ENCODE measurements at regions not wholly inside any gene's neighbourhood (a gene's known extent, or its start where the extent isn't known, plus 50 kb on each side); places are given as distances from the start of the nearest gene placed in this dataset.

DNA sequence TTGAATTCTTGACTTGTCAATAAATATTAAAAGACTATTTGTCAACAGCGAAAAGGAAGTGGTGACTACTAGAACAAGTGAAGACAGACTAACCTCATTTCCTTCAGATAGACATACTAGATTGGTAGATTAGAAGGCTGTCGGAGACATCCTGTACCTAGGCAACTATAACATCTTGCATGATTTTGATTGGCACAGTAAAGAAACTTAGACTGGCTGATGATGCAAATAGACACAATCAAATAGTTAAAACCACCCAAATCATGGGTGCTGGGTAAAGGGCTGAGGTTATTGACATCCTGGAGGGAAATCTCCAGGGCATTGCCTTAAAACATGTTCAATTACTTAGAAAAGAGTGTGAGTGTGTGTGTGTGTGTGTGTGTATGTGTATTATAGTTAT, 85.9 kb upstream of the EDEM3 start (continued):
- TF ChIP-seq IKZF3 (tag by site-specific recombination; IDR thresholded peaks at IDR 0.05), result no peak
- TF ChIP-seq ZNF423 (tag by site-specific recombination; IDR thresholded peaks at IDR 0.05), result no peak
- no peak for TF ChIP-seq KLF7 (tag by site-specific recombination; IDR thresholded peaks at IDR 0.05; ENCODE audit: borderline replicate concordance)
- TF ChIP-seq ZNF19 (tag by site-specific recombination; IDR thresholded peaks at IDR 0.05; ENCODE audit: low read depth), result no peak
- TF ChIP-seq ZNF112 (tag by site-specific recombination; IDR thresholded peaks at IDR 0.05), result no peak
- TF ChIP-seq, protein P1, sequence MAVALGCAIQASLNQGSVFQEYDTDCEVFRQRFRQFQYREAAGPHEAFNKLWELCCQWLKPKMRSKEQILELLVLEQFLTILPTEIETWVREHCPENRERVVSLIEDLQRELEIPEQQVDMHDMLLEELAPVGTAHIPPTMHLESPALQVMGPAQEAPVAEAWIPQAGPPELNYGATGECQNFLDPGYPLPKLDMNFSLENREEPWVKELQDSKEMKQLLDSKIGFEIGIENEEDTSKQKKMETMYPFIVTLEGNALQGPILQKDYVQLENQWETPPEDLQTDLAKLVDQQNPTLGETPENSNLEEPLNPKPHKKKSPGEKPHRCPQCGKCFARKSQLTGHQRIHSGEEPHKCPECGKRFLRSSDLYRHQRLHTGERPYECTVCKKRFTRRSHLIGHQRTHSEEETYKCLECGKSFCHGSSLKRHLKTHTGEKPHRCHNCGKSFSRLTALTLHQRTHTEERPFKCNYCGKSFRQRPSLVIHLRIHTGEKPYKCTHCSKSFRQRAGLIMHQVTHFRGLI (tag by site-specific recombination; IDR thresholded peaks at IDR 0.05), result no peak

DNA sequence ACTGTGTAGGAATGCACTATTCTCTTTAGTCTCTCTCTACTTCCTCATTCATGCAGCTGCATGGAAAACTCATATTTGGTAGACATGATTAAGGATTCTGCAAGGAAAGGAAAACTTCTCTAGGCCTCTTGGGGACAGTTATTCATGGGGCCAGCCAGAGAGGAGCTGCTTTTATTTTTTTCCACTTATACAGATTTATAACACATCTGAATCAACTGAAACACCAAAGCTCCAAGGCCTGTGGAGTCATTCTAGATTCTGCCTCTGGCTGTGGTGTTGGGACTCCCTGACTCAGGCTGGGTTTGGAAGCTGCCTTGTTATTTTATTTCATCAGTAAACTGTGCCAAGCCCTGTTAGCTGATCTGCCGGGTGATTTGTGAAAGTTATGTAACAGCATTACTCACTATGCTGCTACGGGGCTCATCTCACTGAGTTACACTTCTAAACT, 83.9 kb upstream of the EDEM3 start:
- no peaks in the 10 kb centered on the region for H3K36me3 ChIP-seq (ENCODE audit: control insufficient read depth in 2 of 2, insufficient read depth in 1 of 2, low read length in 2 of 2)
- CTCF ChIA-PET, result interaction anchor here (1.3 kb wide), 1 partner anchor 33 kb away, joined by 5 read pairs; no protein-coding TSS in a partner anchor
- TF ChIP-seq ZNF558 (tag by site-specific recombination; IDR thresholded peaks at IDR 0.05), result no peak
- 0 out of 2 replicates have a peak, but pooled peaks have one; percentile 24 for TF ChIP-seq ZNF600 (tag by site-specific recombination; IDR thresholded peaks at IDR 0.05)
- H3K27ac ChIP-seq (ENCODE audit: extremely low read depth, low read depth, low read length), result no peak overlapping the region
- H3K4me3 ChIP-seq (ENCODE audit: low read depth, low read length), result no peak overlapping the region
- no peaks in the 10 kb centered on the region for H3K4me1 ChIP-seq (ENCODE audit: control insufficient read depth, insufficient read depth, low read length)
- H3K9me3 ChIP-seq (ENCODE audit: control insufficient read depth, insufficient read depth, low read depth, low read length), result no peaks in the 10 kb centered on the region
- POLR2A ChIA-PET, result no interaction called here

DNA sequence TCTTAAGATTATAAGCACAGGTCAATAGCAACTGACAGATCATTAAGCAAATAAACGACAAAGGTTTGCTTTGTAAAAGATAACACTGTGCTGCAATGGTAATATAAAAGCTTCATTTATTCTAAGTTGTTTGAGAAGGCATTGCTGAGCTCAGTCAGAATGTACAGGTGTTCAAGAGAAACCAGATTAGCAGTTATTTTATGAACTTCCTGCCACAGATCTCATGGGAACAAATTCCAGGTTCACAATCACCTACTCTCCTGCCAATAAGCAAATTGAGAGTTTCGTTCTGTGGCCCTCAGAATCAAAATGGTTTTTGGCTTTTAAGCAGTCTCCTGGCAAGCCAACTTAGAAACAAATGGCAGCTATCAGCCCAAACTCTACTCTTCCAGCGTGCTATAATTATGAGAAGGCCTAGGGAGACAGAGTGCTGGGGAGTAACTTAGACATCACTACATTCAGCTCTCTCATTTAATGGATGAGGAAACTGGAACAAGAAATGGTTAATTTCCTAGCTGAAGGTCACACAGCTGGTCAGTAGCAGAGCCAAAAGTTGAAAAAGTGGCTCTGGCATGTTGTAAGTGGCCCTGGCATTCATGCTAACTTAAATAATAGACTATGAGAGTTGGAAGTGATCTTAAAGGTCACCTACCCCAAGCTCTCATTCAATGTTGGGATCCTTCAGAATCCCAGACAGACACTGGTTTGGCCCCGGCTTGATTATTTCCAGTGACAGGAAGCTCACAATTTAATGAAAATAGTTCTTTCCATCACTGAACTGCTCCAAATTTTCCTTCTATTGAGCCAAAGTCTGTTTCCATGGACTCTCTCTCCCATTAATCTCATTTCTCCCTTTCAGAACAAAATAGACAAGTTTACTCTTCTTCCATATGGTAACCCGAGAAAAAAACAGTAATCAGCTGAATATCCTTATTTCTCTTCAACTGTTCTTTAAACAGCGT, 82.6 kb upstream of the EDEM3 start:
- Histone ChIP-seq H3K36me3 (ENCODE audit: control insufficient read depth in 2 of 2, insufficient read depth in 1 of 2, low read length in 2 of 2) (no peaks in the 10 kb centered on the region), H3K9me3 (ENCODE audit: control insufficient read depth, insufficient read depth, low read depth, low read length) (no peaks in the 10 kb centered on the region), H3K27ac (ENCODE audit: extremely low read depth, low read depth, low read length) (no peak overlapping the region), H3K4me3 (ENCODE audit: low read depth, low read length) (no peak overlapping the region), H3K4me1 (ENCODE audit: control insufficient read depth, insufficient read depth, low read length) (no peaks in the 10 kb centered on the region)
- POLR2A ChIA-PET, result no interaction called here
- TF ChIP-seq GLIS1 (tag by site-specific recombination; IDR thresholded peaks at IDR 0.05) (no peak), ZNF544 (tag by site-specific recombination; IDR thresholded peaks at IDR 0.05) (no peak), MEIS1 (CRISPR knock-in tag; IDR thresholded peaks at IDR 0.05; ENCODE audit: borderline replicate concordance) (no peak), YY1 (tag by site-specific recombination; IDR thresholded peaks at IDR 0.05) (no peak), OSR2 (tag by site-specific recombination; IDR thresholded peaks at IDR 0.05) (no peak), ZNF600 (tag by site-specific recombination; IDR thresholded peaks at IDR 0.05) (no peak), GLI2 (tag by site-specific recombination; IDR thresholded peaks at IDR 0.05; ENCODE audit: borderline replicate concordance, low read depth) (no peak), ZNF660 (tag by site-specific recombination; IDR thresholded peaks at IDR 0.05) (no peak)
- TF ChIP-seq, protein P2, sequence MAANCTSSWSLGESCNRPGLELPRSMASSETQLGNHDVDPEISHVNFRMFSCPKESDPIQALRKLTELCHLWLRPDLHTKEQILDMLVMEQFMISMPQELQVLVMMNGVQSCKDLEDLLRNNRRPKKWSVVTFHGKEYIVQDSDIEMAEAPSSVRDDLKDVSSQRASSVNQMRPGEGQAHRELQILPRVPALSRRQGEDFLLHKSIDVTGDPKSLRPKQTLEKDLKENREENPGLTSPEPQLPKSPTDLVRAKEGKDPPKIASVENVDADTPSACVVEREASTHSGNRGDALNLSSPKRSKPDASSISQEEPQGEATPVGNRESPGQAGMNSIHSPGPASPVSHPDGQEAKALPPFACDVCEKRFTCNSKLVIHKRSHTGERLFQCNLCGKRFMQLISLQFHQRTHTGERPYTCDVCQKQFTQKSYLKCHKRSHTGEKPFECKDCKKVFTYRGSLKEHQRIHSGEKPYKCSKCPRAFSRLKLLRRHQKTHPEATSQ (tag by site-specific recombination; IDR thresholded peaks at IDR 0.05), result no peak
- TF ChIP-seq, protein P1 (tag by site-specific recombination; IDR thresholded peaks at IDR 0.05), result no peak
- TF ChIP-seq, protein P3, sequence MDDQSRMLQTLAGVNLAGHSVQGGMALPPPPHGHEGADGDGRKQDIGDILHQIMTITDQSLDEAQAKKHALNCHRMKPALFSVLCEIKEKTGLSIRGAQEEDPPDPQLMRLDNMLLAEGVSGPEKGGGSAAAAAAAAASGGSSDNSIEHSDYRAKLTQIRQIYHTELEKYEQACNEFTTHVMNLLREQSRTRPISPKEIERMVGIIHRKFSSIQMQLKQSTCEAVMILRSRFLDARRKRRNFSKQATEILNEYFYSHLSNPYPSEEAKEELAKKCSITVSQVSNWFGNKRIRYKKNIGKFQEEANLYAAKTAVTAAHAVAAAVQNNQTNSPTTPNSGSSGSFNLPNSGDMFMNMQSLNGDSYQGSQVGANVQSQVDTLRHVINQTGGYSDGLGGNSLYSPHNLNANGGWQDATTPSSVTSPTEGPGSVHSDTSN (CRISPR knock-in tag; IDR thresholded peaks at IDR 0.05), result no peak
- TF ChIP-seq, protein P4, sequence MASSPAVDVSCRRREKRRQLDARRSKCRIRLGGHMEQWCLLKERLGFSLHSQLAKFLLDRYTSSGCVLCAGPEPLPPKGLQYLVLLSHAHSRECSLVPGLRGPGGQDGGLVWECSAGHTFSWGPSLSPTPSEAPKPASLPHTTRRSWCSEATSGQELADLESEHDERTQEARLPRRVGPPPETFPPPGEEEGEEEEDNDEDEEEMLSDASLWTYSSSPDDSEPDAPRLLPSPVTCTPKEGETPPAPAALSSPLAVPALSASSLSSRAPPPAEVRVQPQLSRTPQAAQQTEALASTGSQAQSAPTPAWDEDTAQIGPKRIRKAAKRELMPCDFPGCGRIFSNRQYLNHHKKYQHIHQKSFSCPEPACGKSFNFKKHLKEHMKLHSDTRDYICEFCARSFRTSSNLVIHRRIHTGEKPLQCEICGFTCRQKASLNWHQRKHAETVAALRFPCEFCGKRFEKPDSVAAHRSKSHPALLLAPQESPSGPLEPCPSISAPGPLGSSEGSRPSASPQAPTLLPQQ (tag by site-specific recombination; IDR thresholded peaks at IDR 0.05), result no peak
- CTCF ChIA-PET, result interaction anchor here (0.5 to 0.6 kb wide), 2 partner anchors 25 to 858 kb away, joined by 4 to 8 read pairs; no protein-coding TSS in a partner anchor
